ENCODE measurements at regions not wholly inside any gene's neighbourhood (a gene's known extent, or its start where the extent isn't known, plus 50 kb on each side); places are given as distances from the start of the nearest gene placed in this dataset.

- H3K27me3 ChIP-seq (ENCODE audit: insufficient read depth, low read depth): peaks cover 86% of the 10 kb centered on the region
- no peak overlapping the region for H3K27ac ChIP-seq
- POLR2A ChIA-PET (ENCODE audit: unreplicated experiment): no interaction called here
- H3K79me2 ChIP-seq (ENCODE audit: low read depth): no peaks in the 10 kb centered on the region
- no TSS peak for BruUV-seq (replicated peaks)
- 0 out of 2 replicates have a peak, but pooled peaks cover 3% of the 10 kb centered on the region for H4K20me1 ChIP-seq (ENCODE audit: insufficient read depth)
- H3K9me3 ChIP-seq (ENCODE audit: insufficient read depth, low read depth): no peaks in the 10 kb centered on the region
- no peak overlapping the region for H2AFZ ChIP-seq
- no peaks in the 10 kb centered on the region for H3K4me1 ChIP-seq (replicated peaks; ENCODE audit: insufficient read depth)
- no peaks in the 10 kb centered on the region for H3K36me3 ChIP-seq (ENCODE audit: low read depth)
- no peak overlapping the region for H3K4me2 ChIP-seq
- no peak for TF ChIP-seq EZH2 (IDR thresholded peaks at IDR 0.05; ENCODE audit: low read depth)
- TF ChIP-seq CTCF (conservative IDR thresholded peaks at IDR 0.05): no peak
- CTCF ChIA-PET: interaction anchor here (0.7 kb wide), 1 partner anchor 1759 kb away, joined by 3 read pairs; no protein-coding TSS in a partner anchor
- intact Hi-C loops (cut with micrococcal nuclease; ENCODE audit: unreplicated experiment): no loop called here
- no peaks in the 10 kb centered on the region for H3F3A ChIP-seq (ENCODE audit: insufficient read depth, low read depth)
- H3K4me3 ChIP-seq: no peak overlapping the region
- no peaks in the 10 kb centered on the region for H3K9me2 ChIP-seq (ENCODE audit: insufficient read depth)
- no peak for DNase-seq
Observed at GRCh38 chr11:45431046-45432018, 145.2 kb upstream of the SYT13 start.

- Histone ChIP-seq H3K4me3 (no peak overlapping the region), H3K36me3 (ENCODE audit: low read depth) (no peaks in the 10 kb centered on the region), H3K9me2 (ENCODE audit: insufficient read depth) (no peaks in the 10 kb centered on the region), H3K27ac (no peak overlapping the region), H3F3A (ENCODE audit: insufficient read depth, low read depth) (no peaks in the 10 kb centered on the region), H3K27me3 (ENCODE audit: insufficient read depth, low read depth) (peaks cover 95% of the 10 kb centered on the region), H2AFZ (no peak overlapping the region), H3K9me3 (ENCODE audit: insufficient read depth, low read depth) (no peaks in the 10 kb centered on the region), H3K4me2 (no peak overlapping the region), H4K20me1 (ENCODE audit: insufficient read depth) (0 out of 2 replicates have a peak, but pooled peaks cover 7% of the 10 kb centered on the region), H3K79me2 (ENCODE audit: low read depth) (no peaks in the 10 kb centered on the region), H3K4me1 (replicated peaks; ENCODE audit: insufficient read depth) (no peaks in the 10 kb centered on the region)
- BruUV-seq (replicated peaks): no TSS peak
- POLR2A ChIA-PET (ENCODE audit: unreplicated experiment): no interaction called here
- intact Hi-C loops (cut with micrococcal nuclease; ENCODE audit: unreplicated experiment): no loop called here
- CTCF ChIA-PET: no interaction called here
- no peak for TF ChIP-seq EZH2 (IDR thresholded peaks at IDR 0.05; ENCODE audit: low read depth)
- TF ChIP-seq CTCF (conservative IDR thresholded peaks at IDR 0.05): no peak
- DNase-seq: no peak
Observed at GRCh38 chr11:45430361-45430760, 144.2 kb upstream of the SYT13 start.

GRCh38 chr11:45429719-45430118, 143.6 kb upstream of the SYT13 start:
- Histone ChIP-seq H3K4me1 (replicated peaks; ENCODE audit: insufficient read depth) (no peaks in the 10 kb centered on the region), H3K4me2 (no peak overlapping the region), H3K27me3 (ENCODE audit: insufficient read depth, low read depth) (peaks cover 93% of the 10 kb centered on the region), H3F3A (ENCODE audit: insufficient read depth, low read depth) (no peaks in the 10 kb centered on the region), H3K9me3 (ENCODE audit: insufficient read depth, low read depth) (no peaks in the 10 kb centered on the region), H3K4me3 (no peak overlapping the region), H3K27ac (no peak overlapping the region), H3K36me3 (ENCODE audit: low read depth) (no peaks in the 10 kb centered on the region), H4K20me1 (ENCODE audit: insufficient read depth) (0 out of 2 replicates have a peak, but pooled peaks cover 7% of the 10 kb centered on the region), H3K9me2 (ENCODE audit: insufficient read depth) (no peaks in the 10 kb centered on the region), H3K79me2 (ENCODE audit: low read depth) (no peaks in the 10 kb centered on the region), H2AFZ (no peak overlapping the region)
- intact Hi-C loops (cut with micrococcal nuclease; ENCODE audit: unreplicated experiment): no loop called here
- DNase-seq: no peak
- ChIA-PET CTCF (no interaction called here), POLR2A (ENCODE audit: unreplicated experiment) (no interaction called here)
- TF ChIP-seq EZH2 (IDR thresholded peaks at IDR 0.05; ENCODE audit: low read depth) (no peak), CTCF (conservative IDR thresholded peaks at IDR 0.05) (no peak)
- no TSS peak for BruUV-seq (replicated peaks)

All from PC-9 (cell line).